ENCODE measurements at regions not wholly inside any gene's neighbourhood (a gene's known extent, or its start where the extent isn't known, plus 50 kb on each side); places are given as distances from the start of the nearest gene placed in this dataset.

DNA sequence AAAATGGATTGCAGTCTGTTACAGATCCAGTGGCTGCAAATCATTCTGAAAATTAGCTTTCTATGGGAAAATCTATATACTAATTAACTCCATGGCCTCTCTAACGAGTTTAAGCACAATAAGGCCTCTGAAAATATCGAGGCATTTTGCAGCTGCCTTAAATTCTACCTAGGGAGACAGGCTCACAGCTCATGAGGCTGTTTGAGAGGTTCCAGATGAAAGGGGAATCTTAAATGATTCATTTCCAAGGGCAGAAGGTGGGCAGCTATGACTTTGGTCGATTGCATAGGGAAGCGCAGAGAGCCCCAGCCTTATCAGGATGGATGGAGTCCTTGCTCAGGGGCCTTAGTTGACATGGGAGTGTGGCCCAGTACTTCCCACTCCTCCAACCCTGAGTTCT, 216.8 kb upstream of the POU3F1 start:
- no peak for DNase-seq (ENCODE audit: extremely low read depth, insufficient read length)
- H3K4me3 ChIP-seq (replicated peaks; ENCODE audit: low read depth, low read length) = no peak overlapping the region
- H3K27me3 ChIP-seq (replicated peaks; ENCODE audit: control insufficient read depth, insufficient read depth, low read length) = no peaks in the 10 kb centered on the region
- no peaks in the 10 kb centered on the region for H3K36me3 ChIP-seq (ENCODE audit: control insufficient read depth, insufficient read depth, low read length)
- TF ChIP-seq, protein P1, sequence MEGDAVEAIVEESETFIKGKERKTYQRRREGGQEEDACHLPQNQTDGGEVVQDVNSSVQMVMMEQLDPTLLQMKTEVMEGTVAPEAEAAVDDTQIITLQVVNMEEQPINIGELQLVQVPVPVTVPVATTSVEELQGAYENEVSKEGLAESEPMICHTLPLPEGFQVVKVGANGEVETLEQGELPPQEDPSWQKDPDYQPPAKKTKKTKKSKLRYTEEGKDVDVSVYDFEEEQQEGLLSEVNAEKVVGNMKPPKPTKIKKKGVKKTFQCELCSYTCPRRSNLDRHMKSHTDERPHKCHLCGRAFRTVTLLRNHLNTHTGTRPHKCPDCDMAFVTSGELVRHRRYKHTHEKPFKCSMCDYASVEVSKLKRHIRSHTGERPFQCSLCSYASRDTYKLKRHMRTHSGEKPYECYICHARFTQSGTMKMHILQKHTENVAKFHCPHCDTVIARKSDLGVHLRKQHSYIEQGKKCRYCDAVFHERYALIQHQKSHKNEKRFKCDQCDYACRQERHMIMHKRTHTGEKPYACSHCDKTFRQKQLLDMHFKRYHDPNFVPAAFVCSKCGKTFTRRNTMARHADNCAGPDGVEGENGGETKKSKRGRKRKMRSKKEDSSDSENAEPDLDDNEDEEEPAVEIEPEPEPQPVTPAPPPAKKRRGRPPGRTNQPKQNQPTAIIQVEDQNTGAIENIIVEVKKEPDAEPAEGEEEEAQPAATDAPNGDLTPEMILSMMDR (IDR thresholded peaks at IDR 0.05; ENCODE audit: insufficient read depth, low read length, poor library complexity, severe bottlenecking) = no peak

DNA sequence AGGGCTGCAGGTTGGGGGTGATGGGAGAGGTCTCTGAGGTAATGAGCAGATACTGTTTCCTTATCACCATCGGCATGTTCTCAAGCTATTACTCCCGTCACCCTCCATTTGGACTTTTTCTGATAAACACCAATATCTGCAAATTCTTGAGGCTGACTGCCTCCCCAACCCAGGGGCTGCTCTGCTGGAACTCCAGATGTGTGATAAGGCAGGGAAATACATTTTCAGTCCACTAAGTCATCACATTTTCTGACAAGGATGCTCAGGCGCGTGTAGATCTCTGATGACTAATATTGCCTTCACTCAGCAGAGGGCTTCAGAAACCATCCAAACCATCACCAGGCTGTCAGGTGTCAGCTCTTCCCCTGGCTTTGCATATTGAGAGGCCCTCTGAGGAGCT, 215.0 kb upstream of the POU3F1 start:
- no peak for DNase-seq (ENCODE audit: extremely low read depth, insufficient read length)
- H3K27me3 ChIP-seq (replicated peaks; ENCODE audit: control insufficient read depth, insufficient read depth, low read length) = no peaks in the 10 kb centered on the region
- TF ChIP-seq, protein P1 (IDR thresholded peaks at IDR 0.05; ENCODE audit: insufficient read depth, low read length, poor library complexity, severe bottlenecking) = no peak
- H3K36me3 ChIP-seq (ENCODE audit: control insufficient read depth, insufficient read depth, low read length) = no peaks in the 10 kb centered on the region
- H3K4me3 ChIP-seq (replicated peaks; ENCODE audit: low read depth, low read length) = no peak overlapping the region

DNA sequence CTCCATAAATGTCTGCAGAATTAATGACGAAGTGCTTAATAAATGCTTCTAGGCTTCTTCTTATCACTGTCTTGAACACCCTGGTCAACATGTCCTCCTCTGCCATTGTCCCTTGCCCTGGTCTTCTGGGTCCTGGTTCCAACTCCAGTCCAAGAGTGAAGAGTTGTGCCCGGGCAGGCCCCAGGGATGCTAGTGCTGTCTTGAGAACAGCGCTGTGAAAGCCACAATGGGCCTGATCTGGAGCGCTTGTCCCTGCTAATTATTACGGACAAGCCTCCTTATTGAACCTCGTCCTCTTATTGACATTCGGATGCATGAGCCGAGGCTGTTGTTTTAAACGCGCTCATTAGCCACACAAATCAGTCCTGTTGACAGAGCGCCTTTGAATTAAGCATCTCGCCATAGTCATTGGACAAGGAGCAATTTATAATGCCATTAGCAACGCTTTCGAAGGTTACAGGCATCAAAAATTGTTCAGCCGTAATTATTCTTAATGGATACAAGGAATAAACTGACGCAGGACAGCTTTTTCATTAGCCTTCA, 211.6 kb upstream of the POU3F1 start:
- Histone ChIP-seq H3K4me3 (replicated peaks; ENCODE audit: low read depth, low read length) (no peak overlapping the region), H3K27me3 (replicated peaks; ENCODE audit: control insufficient read depth, insufficient read depth, low read length) (no peaks in the 10 kb centered on the region), H3K36me3 (ENCODE audit: control insufficient read depth, insufficient read depth, low read length) (no peaks in the 10 kb centered on the region)
- no peak for DNase-seq (ENCODE audit: extremely low read depth, insufficient read length)
- TF ChIP-seq, protein P1 (IDR thresholded peaks at IDR 0.05; ENCODE audit: insufficient read depth, low read length, poor library complexity, severe bottlenecking) = no peak

DNA sequence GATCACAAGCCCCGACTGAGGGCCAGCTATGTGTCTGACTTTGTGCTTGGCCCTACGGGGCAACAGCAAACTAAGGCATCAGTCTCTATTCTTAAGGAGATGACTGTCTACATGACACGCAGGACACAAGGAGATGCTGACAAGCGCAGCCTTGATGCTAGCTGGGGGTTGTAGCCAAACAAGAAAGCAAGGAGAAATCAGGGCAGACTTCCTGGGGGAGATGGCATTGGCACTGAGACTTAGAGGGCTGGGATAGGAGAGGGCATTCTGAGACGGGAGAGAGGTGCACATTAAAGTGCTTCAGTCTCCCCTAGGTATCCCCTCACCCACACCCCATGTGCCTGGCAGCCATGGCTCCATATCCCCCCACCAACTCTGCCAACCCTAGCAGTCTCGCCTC, 210.8 kb upstream of the POU3F1 start:
- DNase-seq (ENCODE audit: extremely low read depth, insufficient read length) = no peak
- H3K27me3 ChIP-seq (replicated peaks; ENCODE audit: control insufficient read depth, insufficient read depth, low read length) = no peaks in the 10 kb centered on the region
- no peaks in the 10 kb centered on the region for H3K36me3 ChIP-seq (ENCODE audit: control insufficient read depth, insufficient read depth, low read length)
- TF ChIP-seq, protein P1 (IDR thresholded peaks at IDR 0.05; ENCODE audit: insufficient read depth, low read length, poor library complexity, severe bottlenecking) = no peak
- no peak overlapping the region for H3K4me3 ChIP-seq (replicated peaks; ENCODE audit: low read depth, low read length)

DNA sequence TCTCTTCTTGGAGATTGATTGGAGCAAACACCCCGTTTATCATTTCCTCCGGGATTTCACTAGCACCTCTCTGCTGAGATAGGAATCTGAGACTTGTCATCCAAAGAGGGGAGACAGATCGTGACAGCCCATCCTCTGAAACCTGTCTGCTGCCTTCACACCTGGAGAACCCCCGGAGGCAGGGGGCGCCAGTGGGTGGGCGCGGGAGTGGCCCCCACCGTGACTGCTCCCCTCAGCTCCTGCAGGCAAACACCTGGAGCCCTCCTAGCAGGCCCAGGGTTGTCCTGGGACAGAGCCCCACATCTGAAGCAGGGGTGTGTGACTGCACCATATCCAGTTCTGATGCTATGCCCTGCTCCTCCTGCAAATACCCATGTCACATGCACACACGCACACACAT, 209.5 kb upstream of the POU3F1 start:
- no peak for DNase-seq (ENCODE audit: extremely low read depth, insufficient read length)
- TF ChIP-seq, protein P1 (IDR thresholded peaks at IDR 0.05; ENCODE audit: insufficient read depth, low read length, poor library complexity, severe bottlenecking) = no peak
- H3K27me3 ChIP-seq (replicated peaks; ENCODE audit: control insufficient read depth, insufficient read depth, low read length) = no peaks in the 10 kb centered on the region; the same call in 1 of the 2 replicates

DNA sequence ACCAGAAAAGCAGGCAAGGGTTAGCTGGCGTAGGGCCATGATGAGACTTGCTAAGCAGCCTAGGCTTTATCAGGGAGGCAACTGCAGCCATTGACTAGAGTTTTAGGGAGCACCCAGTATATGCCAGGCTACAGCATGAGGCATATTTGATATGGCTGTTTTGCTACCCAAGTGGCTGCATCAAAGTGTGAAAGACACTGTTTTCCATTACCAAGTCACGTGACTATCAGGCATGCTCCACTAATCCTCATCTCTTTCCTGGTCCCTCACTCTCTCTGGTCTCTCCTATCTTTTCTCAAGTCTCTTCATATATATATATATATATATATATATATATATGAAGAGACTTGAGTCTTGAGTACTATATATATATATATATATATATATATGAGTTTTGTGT, 206.7 kb upstream of the POU3F1 start:
- TF ChIP-seq, protein P1 (IDR thresholded peaks at IDR 0.05; ENCODE audit: insufficient read depth, low read length, poor library complexity, severe bottlenecking) = no peak
- H3K27me3 ChIP-seq (replicated peaks; ENCODE audit: control insufficient read depth, insufficient read depth, low read length) = no peaks in the 10 kb centered on the region; the same call in 1 of the 2 replicates
- no peak for DNase-seq (ENCODE audit: extremely low read depth, insufficient read length)

More for the DNA sequence above, 209.5 kb upstream of the POU3F1 start:
- Histone ChIP-seq H3K36me3 (ENCODE audit: control insufficient read depth, insufficient read depth, low read length) (no peaks in the 10 kb centered on the region), H3K4me3 (replicated peaks; ENCODE audit: low read depth, low read length) (no peak overlapping the region)

More for the DNA sequence above, 206.7 kb upstream of the POU3F1 start:
- Histone ChIP-seq H3K4me3 (replicated peaks; ENCODE audit: low read depth, low read length) (no peak overlapping the region), H3K36me3 (ENCODE audit: control insufficient read depth, insufficient read depth, low read length) (no peaks in the 10 kb centered on the region)

Measured in GM06990 (cell line).